WTC11 (cell line): ENCODE measurements at regions not wholly inside any gene's neighbourhood (a gene's known extent, or its start where the extent isn't known, plus 50 kb on each side); places are given as distances from the start of the nearest gene placed in this dataset.

Source experiments
- KAT7 ChIP-seq: sonication (generic); formaldehyde crosslinking; IDR thresholded peaks from 2 replicates; pipeline ENCODE4 v1.8.1; 2023; ENCODE audit warnings: missing genetic modification reagents, mild to moderate bottlenecking, borderline replicate concordance
- NFYB ChIP-seq: sonication (generic); formaldehyde crosslinking; conservative IDR thresholded peaks from 2 replicates; pipeline ENCODE4 v1.8.0; 2022; ENCODE audit warnings: low read depth, missing genetic modification reagents
- NR3C1 ChIP-seq: sonication (generic); formaldehyde crosslinking; conservative IDR thresholded peaks from 2 replicates; pipeline ENCODE4 v1.8.1; 2023; ENCODE audit warnings: low read depth, mild to moderate bottlenecking, missing genetic modification reagents
- TF ChIP-seq, protein P1 (sequence below): fragments of 200-600 bp; IDR thresholded peaks from 2 replicates; pipeline ENCODE4 v1.8.0; 2022; ENCODE audit warnings: antibody characterized with exemption
- TF ChIP-seq, protein P2 (sequence below): sonication (generic); formaldehyde crosslinking; conservative IDR thresholded peaks from 2 replicates; pipeline ENCODE4 v1.8.1; 2022; ENCODE audit warnings: mild to moderate bottlenecking, missing genetic modification reagents
- TF ChIP-seq, protein P3 (sequence below): sonication (generic); formaldehyde crosslinking; IDR thresholded peaks from 2 replicates; pipeline ENCODE4 v1.8.1; 2022; ENCODE audit warnings: mild to moderate bottlenecking, moderate library complexity, missing genetic modification reagents
- TF ChIP-seq, protein P4 (sequence below): sonication (generic); formaldehyde crosslinking; IDR thresholded peaks from 2 replicates; pipeline ENCODE4 v1.8.0; 2022; ENCODE audit warnings: missing genetic modification reagents
- TF ChIP-seq, protein P5 (sequence below): sonication (generic); formaldehyde crosslinking; IDR thresholded peaks from 2 replicates; pipeline ENCODE4 v1.8.1; 2022; ENCODE audit warnings: missing genetic modification reagents, borderline replicate concordance
- TF ChIP-seq, protein P6 (sequence below): sonication (generic); formaldehyde crosslinking; IDR thresholded peaks from 2 replicates; pipeline ENCODE4 v1.8.1; 2023; ENCODE audit warnings: mild to moderate bottlenecking, missing genetic modification reagents, moderate library complexity
- TF ChIP-seq, protein P7 (sequence below): sonication (generic); formaldehyde crosslinking; IDR thresholded peaks from 2 replicates; pipeline ENCODE4 v1.8.0; 2022; ENCODE audit warnings: mild to moderate bottlenecking, missing genetic modification reagents
- TF ChIP-seq, protein P8 (sequence below): sonication (generic); formaldehyde crosslinking; IDR thresholded peaks from 2 replicates; pipeline ENCODE4 v1.8.1; 2023; ENCODE audit warnings: mild to moderate bottlenecking, moderate library complexity, missing genetic modification reagents

DNA sequence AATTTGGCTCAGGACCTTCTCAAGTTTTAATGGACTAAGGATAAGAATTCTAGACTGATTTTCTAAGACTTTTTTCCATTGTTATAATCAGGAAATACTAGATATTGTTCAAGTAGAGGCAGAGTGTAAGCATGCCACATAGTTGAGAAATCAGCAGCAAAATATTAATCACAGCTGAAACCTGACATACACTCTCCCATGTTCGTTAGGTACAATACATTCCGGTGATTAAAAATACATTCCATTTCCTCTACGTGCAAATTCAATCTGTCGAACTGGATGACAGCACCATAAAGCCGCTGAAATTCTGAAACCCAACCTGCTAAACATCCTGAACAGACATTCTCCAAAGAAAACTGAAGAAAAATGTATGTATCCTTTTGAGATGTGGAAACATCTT lies 587.6 kb upstream of the DIPK2B start:
- TF ChIP-seq, protein P1, sequence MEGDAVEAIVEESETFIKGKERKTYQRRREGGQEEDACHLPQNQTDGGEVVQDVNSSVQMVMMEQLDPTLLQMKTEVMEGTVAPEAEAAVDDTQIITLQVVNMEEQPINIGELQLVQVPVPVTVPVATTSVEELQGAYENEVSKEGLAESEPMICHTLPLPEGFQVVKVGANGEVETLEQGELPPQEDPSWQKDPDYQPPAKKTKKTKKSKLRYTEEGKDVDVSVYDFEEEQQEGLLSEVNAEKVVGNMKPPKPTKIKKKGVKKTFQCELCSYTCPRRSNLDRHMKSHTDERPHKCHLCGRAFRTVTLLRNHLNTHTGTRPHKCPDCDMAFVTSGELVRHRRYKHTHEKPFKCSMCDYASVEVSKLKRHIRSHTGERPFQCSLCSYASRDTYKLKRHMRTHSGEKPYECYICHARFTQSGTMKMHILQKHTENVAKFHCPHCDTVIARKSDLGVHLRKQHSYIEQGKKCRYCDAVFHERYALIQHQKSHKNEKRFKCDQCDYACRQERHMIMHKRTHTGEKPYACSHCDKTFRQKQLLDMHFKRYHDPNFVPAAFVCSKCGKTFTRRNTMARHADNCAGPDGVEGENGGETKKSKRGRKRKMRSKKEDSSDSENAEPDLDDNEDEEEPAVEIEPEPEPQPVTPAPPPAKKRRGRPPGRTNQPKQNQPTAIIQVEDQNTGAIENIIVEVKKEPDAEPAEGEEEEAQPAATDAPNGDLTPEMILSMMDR = no peak
- TF ChIP-seq, protein P2, sequence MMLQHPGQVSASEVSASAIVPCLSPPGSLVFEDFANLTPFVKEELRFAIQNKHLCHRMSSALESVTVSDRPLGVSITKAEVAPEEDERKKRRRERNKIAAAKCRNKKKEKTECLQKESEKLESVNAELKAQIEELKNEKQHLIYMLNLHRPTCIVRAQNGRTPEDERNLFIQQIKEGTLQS = no peak
- TF ChIP-seq, protein P3, sequence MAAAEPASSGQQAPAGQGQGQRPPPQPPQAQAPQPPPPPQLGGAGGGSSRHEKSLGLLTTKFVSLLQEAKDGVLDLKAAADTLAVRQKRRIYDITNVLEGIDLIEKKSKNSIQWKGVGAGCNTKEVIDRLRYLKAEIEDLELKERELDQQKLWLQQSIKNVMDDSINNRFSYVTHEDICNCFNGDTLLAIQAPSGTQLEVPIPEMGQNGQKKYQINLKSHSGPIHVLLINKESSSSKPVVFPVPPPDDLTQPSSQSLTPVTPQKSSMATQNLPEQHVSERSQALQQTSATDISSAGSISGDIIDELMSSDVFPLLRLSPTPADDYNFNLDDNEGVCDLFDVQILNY (CRISPR knock-in tag) = no peak
- TF ChIP-seq, protein P4, sequence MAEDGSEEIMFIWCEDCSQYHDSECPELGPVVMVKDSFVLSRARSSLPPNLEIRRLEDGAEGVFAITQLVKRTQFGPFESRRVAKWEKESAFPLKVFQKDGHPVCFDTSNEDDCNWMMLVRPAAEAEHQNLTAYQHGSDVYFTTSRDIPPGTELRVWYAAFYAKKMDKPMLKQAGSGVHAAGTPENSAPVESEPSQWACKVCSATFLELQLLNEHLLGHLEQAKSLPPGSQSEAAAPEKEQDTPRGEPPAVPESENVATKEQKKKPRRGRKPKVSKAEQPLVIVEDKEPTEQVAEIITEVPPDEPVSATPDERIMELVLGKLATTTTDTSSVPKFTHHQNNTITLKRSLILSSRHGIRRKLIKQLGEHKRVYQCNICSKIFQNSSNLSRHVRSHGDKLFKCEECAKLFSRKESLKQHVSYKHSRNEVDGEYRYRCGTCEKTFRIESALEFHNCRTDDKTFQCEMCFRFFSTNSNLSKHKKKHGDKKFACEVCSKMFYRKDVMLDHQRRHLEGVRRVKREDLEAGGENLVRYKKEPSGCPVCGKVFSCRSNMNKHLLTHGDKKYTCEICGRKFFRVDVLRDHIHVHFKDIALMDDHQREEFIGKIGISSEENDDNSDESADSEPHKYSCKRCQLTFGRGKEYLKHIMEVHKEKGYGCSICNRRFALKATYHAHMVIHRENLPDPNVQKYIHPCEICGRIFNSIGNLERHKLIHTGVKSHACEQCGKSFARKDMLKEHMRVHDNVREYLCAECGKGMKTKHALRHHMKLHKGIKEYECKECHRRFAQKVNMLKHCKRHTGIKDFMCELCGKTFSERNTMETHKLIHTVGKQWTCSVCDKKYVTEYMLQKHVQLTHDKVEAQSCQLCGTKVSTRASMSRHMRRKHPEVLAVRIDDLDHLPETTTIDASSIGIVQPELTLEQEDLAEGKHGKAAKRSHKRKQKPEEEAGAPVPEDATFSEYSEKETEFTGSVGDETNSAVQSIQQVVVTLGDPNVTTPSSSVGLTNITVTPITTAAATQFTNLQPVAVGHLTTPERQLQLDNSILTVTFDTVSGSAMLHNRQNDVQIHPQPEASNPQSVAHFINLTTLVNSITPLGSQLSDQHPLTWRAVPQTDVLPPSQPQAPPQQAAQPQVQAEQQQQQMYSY (CRISPR knock-in tag) = no peak
- no peak for TF ChIP-seq KAT7 (CRISPR knock-in tag)
- TF ChIP-seq NFYB (CRISPR knock-in tag) = no peak
- TF ChIP-seq, protein P5, sequence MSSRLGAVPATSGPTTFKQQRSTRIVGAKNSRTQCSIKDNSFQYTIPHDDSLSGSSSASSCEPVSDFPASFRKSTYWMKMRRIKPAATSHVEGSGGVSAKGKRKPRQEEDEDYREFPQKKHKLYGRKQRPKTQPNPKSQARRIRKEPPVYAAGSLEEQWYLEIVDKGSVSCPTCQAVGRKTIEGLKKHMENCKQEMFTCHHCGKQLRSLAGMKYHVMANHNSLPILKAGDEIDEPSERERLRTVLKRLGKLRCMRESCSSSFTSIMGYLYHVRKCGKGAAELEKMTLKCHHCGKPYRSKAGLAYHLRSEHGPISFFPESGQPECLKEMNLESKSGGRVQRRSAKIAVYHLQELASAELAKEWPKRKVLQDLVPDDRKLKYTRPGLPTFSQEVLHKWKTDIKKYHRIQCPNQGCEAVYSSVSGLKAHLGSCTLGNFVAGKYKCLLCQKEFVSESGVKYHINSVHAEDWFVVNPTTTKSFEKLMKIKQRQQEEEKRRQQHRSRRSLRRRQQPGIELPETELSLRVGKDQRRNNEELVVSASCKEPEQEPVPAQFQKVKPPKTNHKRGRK (CRISPR knock-in tag) = no peak
- TF ChIP-seq, protein P6, sequence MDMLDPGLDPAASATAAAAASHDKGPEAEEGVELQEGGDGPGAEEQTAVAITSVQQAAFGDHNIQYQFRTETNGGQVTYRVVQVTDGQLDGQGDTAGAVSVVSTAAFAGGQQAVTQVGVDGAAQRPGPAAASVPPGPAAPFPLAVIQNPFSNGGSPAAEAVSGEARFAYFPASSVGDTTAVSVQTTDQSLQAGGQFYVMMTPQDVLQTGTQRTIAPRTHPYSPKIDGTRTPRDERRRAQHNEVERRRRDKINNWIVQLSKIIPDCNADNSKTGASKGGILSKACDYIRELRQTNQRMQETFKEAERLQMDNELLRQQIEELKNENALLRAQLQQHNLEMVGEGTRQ = no peak
- TF ChIP-seq NR3C1 (CRISPR knock-in tag) = no peak
- TF ChIP-seq, protein P7, sequence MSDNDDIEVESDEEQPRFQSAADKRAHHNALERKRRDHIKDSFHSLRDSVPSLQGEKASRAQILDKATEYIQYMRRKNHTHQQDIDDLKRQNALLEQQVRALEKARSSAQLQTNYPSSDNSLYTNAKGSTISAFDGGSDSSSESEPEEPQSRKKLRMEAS (CRISPR knock-in tag) = no peak
- TF ChIP-seq, protein P8, sequence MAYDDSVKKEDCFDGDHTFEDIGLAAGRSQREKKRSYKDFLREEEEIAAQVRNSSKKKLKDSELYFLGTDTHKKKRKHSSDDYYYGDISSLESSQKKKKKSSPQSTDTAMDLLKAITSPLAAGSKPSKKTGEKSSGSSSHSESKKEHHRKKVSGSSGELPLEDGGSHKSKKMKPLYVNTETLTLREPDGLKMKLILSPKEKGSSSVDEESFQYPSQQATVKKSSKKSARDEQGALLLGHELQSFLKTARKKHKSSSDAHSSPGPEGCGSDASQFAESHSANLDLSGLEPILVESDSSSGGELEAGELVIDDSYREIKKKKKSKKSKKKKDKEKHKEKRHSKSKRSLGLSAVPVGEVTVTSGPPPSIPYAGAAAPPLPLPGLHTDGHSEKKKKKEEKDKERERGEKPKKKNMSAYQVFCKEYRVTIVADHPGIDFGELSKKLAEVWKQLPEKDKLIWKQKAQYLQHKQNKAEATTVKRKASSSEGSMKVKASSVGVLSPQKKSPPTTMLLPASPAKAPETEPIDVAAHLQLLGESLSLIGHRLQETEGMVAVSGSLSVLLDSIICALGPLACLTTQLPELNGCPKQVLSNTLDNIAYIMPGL (CRISPR knock-in tag) = no peak
